DOHH2 (cell line): ENCODE measurements at regions not wholly inside any gene's neighbourhood (a gene's known extent, or its start where the extent isn't known, plus 50 kb on each side); places are given as distances from the start of the nearest gene placed in this dataset.

Experiments used
- H3F3A ChIP-seq: fragments of 200-600 bp; sonication (generic), shearing (Covaris generic); 2 replicates; pipeline ENCODE4 v1.6.0; 2016; ENCODE audit warnings: antibody characterized with exemption, mild to moderate bottlenecking; ENCODE audit not compliant: control insufficient read depth, insufficient read depth
- H3K27ac ChIP-seq: fragments of 200-600 bp; sonication (generic); 2 replicates; pipeline ENCODE4 v1.5.1; 2014; ENCODE audit warnings: low read depth, mild to moderate bottlenecking, low read length, moderate library complexity
- H3K27me3 ChIP-seq: fragments of 200-600 bp; sonication (generic); 2 replicates; pipeline ENCODE4 v1.6.1; 2014; ENCODE audit warnings: mild to moderate bottlenecking, low read length, mixed read lengths; ENCODE audit not compliant: control insufficient read depth
- H3K36me3 ChIP-seq: fragments of 200-600 bp; sonication (generic); 2 replicates; pipeline ENCODE4 v1.6.1; 2014; ENCODE audit warnings: mild to moderate bottlenecking, low read length, moderate library complexity, mixed read lengths; ENCODE audit not compliant: control insufficient read depth
- H3K4me1 ChIP-seq: fragments of 200-600 bp; sonication (generic); 2 replicates; pipeline ENCODE4 v1.6.1; 2014; ENCODE audit warnings: mild to moderate bottlenecking, low read length, mixed read lengths; ENCODE audit not compliant: control insufficient read depth
- H3K4me2 ChIP-seq: fragments of 200-600 bp; sonication (generic); 2 replicates; pipeline ENCODE4 v1.6.0; 2014; ENCODE audit warnings: mild to moderate bottlenecking, low read length, moderate library complexity
- H3K4me3 ChIP-seq: fragments of 200-600 bp; sonication (generic); 2 replicates; pipeline ENCODE4 v1.5.1; 2014; ENCODE audit warnings: mild to moderate bottlenecking, low read length, mixed read lengths
- H3K79me2 ChIP-seq: fragments of 200-600 bp; sonication (generic); 2 replicates; pipeline ENCODE4 v1.6.1; 2014; ENCODE audit warnings: mild to moderate bottlenecking, low read length, mixed read lengths; ENCODE audit not compliant: control insufficient read depth
- H3K9me2 ChIP-seq: fragments of 200-600 bp; sonication (generic); replicated peaks from 2 replicates; pipeline ENCODE4 v1.6.1; 2014; ENCODE audit warnings: mild to moderate bottlenecking, low read length, mixed read lengths; ENCODE audit not compliant: control insufficient read depth
- H3K9me3 ChIP-seq: fragments of 200-600 bp; sonication (generic); 2 replicates; pipeline ENCODE4 v1.6.1; 2014; ENCODE audit warnings: antibody characterized with exemption, low read length, mixed read lengths; ENCODE audit not compliant: control insufficient read depth, insufficient read depth
- H4K20me1 ChIP-seq: fragments of 200-600 bp; sonication (generic); 2 replicates; pipeline ENCODE4 v1.6.0; 2014; ENCODE audit warnings: low read depth, mild to moderate bottlenecking, antibody characterized with exemption, low read length, moderate library complexity; ENCODE audit not compliant: control insufficient read depth, insufficient read depth
- EZH2phosphoT487 ChIP-seq: fragments of 200-600 bp; sonication (generic); IDR thresholded peaks from 2 replicates; pipeline ENCODE4 v1.6.1; 2017; ENCODE audit warnings: borderline replicate concordance, mild to moderate bottlenecking, antibody characterized with exemption, low read length, moderate library complexity, mixed read lengths
- TF ChIP-seq, protein P1 (sequence below): fragments of 200-600 bp; sonication (generic); IDR thresholded peaks from one replicate; pipeline ENCODE4 v1.5.1; 2014; ENCODE audit warnings: antibody characterized with exemption, mild to moderate bottlenecking, low read depth, low read length; ENCODE audit not compliant: poor library complexity, severe bottlenecking

DNA sequence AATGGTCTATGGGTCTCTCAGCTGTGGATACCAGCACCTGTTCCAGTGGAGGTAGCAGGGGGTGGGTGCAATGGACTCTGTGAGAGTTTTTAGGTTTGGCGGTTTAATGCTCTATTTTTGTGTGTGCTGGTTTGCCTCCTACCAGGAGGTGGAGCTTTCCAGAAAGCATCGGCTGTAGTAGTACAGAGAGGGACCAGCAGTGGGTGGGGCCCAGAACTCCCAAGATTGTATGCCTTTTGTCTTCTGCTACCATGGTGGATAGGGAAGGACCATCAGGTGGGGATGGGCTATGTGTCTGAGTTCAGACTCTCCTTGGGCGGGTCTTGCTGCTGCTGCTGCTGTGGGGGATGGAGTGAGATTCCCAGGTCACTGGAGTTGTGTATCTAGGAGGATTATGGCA, 557.2 kb upstream of the GRID2 start:
- H3K36me3 ChIP-seq = no peaks in the 10 kb centered on the region
- H3K9me3 ChIP-seq = no peaks in the 10 kb centered on the region
- H3F3A ChIP-seq = no peaks in the 10 kb centered on the region
- no peaks in the 10 kb centered on the region for H4K20me1 ChIP-seq
- no peak overlapping the region for H3K4me3 ChIP-seq
- no peak overlapping the region for H3K4me2 ChIP-seq
- H3K4me1 ChIP-seq = no peaks in the 10 kb centered on the region
- TF ChIP-seq EZH2phosphoT487 = no peak
- TF ChIP-seq, protein P1, sequence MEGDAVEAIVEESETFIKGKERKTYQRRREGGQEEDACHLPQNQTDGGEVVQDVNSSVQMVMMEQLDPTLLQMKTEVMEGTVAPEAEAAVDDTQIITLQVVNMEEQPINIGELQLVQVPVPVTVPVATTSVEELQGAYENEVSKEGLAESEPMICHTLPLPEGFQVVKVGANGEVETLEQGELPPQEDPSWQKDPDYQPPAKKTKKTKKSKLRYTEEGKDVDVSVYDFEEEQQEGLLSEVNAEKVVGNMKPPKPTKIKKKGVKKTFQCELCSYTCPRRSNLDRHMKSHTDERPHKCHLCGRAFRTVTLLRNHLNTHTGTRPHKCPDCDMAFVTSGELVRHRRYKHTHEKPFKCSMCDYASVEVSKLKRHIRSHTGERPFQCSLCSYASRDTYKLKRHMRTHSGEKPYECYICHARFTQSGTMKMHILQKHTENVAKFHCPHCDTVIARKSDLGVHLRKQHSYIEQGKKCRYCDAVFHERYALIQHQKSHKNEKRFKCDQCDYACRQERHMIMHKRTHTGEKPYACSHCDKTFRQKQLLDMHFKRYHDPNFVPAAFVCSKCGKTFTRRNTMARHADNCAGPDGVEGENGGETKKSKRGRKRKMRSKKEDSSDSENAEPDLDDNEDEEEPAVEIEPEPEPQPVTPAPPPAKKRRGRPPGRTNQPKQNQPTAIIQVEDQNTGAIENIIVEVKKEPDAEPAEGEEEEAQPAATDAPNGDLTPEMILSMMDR = no peak
- no peaks in the 10 kb centered on the region for H3K9me2 ChIP-seq
- no peak overlapping the region for H3K27ac ChIP-seq
- H3K27me3 ChIP-seq = no peaks in the 10 kb centered on the region
- no peaks in the 10 kb centered on the region for H3K79me2 ChIP-seq

DNA sequence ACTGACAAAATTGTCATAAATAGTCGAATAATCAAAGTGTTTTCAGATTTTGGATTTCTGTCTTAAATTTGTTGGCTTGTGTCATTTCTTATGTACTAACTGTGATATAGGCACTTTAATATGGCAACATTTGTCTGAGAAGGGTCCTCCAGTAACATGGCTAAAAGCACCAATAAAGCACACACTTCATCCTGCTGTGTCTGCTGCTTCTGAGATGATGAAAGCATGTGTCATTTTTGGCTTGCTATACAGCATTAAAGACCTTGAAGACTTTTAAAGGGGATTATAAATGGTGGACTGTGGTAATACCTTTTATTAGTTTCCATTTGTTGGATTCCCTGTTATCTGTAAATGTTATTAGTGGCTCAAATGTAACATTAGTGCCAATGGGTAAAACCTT, 551.8 kb upstream of the GRID2 start:
- no peaks in the 10 kb centered on the region for H3F3A ChIP-seq
- TF ChIP-seq EZH2phosphoT487 = no peak
- TF ChIP-seq, protein P1 = no peak

DNA sequence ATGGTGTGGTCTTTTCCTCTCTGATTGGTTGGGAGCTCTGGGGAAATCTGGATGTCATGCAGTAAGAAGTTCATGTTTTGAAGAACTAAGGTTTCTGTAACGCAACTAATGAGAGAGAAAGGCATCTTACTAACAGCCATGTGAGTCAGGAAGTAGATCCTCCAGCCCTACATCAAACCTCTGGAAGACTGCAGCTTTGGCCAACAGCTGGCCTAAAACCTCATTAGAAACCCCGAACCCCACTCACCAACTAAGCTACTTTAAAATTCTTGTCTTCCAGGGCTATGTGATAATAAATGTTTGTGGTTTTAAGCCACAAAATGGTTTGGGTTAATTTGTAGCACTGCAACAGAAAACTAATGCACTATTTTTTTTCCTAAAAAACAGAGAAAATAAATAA, 549.0 kb upstream of the GRID2 start:
- no peak overlapping the region for H3K4me3 ChIP-seq
- no peak overlapping the region for H3K4me2 ChIP-seq
- H3K9me3 ChIP-seq = no peaks in the 10 kb centered on the region
- no peaks in the 10 kb centered on the region for H3F3A ChIP-seq
- no peaks in the 10 kb centered on the region for H3K27me3 ChIP-seq
- H3K36me3 ChIP-seq = no peaks in the 10 kb centered on the region
- H3K9me2 ChIP-seq = no peaks in the 10 kb centered on the region
- TF ChIP-seq, protein P1 = no peak
- no peak for TF ChIP-seq EZH2phosphoT487
- no peak overlapping the region for H3K27ac ChIP-seq
- H3K4me1 ChIP-seq = no peaks in the 10 kb centered on the region
- no peaks in the 10 kb centered on the region for H3K79me2 ChIP-seq
- H4K20me1 ChIP-seq = no peaks in the 10 kb centered on the region

More for the DNA sequence above, 551.8 kb upstream of the GRID2 start:
- H3K36me3 ChIP-seq = no peaks in the 10 kb centered on the region
- H3K27me3 ChIP-seq = no peaks in the 10 kb centered on the region
- no peak overlapping the region for H3K4me3 ChIP-seq
- H4K20me1 ChIP-seq = no peaks in the 10 kb centered on the region
- H3K9me2 ChIP-seq = no peaks in the 10 kb centered on the region
- H3K79me2 ChIP-seq = no peaks in the 10 kb centered on the region
- H3K27ac ChIP-seq = no peak overlapping the region
- no peak overlapping the region for H3K4me2 ChIP-seq
- no peaks in the 10 kb centered on the region for H3K4me1 ChIP-seq
- no peaks in the 10 kb centered on the region for H3K9me3 ChIP-seq

DNA sequence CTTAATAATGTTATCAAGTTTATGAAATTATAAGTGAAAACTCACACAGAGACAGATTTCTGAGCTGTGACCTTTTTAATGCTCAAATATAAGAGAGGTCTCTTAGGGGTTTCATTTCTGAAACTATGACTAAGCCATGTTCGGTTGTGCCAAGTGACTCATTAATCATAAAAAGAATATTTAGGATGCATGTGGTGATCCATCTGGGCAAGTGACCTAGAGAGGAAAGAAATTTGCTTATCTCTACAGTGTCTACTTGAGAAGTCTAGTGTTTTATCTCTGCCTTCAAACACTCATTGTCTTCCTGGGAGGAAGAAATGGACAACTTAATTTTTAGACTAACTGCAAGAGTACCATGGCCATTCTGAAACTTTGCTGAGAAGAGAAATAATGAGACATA, 545.3 kb upstream of the GRID2 start:
- no peaks in the 10 kb centered on the region for H3K36me3 ChIP-seq
- no peaks in the 10 kb centered on the region for H3F3A ChIP-seq
- no peaks in the 10 kb centered on the region for H3K79me2 ChIP-seq
- H3K9me2 ChIP-seq = no peaks in the 10 kb centered on the region
- no peaks in the 10 kb centered on the region for H4K20me1 ChIP-seq
- TF ChIP-seq, protein P1 = no peak
- TF ChIP-seq EZH2phosphoT487 = no peak
- no peaks in the 10 kb centered on the region for H3K9me3 ChIP-seq
- no peaks in the 10 kb centered on the region for H3K27me3 ChIP-seq
- H3K4me2 ChIP-seq = no peak overlapping the region
- no peak overlapping the region for H3K4me3 ChIP-seq
- H3K27ac ChIP-seq = no peak overlapping the region
- no peaks in the 10 kb centered on the region for H3K4me1 ChIP-seq
